ENCODE measurements at regions not wholly inside any gene's neighbourhood (a gene's known extent, or its start where the extent isn't known, plus 50 kb on each side); places are given as distances from the start of the nearest gene placed in this dataset.

DNA sequence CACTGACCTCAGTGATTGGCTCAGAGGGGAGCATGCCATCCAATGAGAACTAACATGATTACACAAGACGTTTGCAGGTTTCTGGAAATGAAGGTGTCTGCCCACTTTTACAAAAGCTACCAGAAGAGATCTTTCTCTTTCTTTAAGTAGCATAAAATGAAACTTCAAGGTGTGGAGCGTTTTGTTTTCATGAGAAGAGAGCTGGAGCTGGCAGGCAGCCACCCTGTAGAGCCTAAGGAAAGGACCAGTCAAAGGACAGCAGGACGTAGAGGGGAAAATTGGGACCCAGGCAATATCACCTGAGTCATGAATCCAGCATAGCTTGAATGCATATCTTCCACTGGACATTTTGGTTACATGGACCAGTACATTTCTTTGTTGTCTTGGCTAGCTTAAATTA lies 331.0 kb downstream of the EPHA4 start:
- no peaks in the 10 kb centered on the region for H3K9me3 Mint-ChIP-seq
- H3K36me3 Mint-ChIP-seq = no peaks in the 10 kb centered on the region
- ATAC-seq = no peak
- H3K27ac Mint-ChIP-seq = no peak overlapping the region
- no peak for DNase-seq (ENCODE audit: low spot score in 2 of 2)

- ATAC-seq = no peak
- DNase-seq (ENCODE audit: low spot score in 2 of 2) = no peak
- Mint-ChIP-seq H3K36me3 (no peaks in the 10 kb centered on the region), H3K9me3 (no peaks in the 10 kb centered on the region), H3K27ac (no peak overlapping the region)
Observed at GRCh38 chr2:221243771-221244170, 328.3 kb downstream of the EPHA4 start.

DNA sequence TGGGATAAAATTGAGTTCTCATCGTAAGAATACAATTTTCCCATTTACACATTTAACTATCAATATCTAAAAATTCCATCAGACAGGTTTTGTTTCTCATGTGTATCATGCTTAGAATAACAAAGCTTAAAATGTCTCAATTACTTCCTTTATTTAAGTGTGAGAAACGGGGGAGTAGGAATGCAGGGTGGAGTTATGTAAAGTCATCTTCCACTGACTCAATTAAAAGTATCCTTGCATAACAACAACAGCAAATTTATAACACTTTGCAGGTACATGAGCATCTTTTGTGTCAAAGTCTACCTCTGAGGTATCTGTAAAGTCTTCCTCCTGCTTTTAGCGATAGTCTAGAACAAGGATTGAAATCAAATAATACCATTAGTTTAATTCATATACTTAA lies 327.1 kb downstream of the EPHA4 start:
- DNase-seq (ENCODE audit: low spot score in 2 of 2) = no peak
- Mint-ChIP-seq H3K9me3 (no peaks in the 10 kb centered on the region), H3K36me3 (no peaks in the 10 kb centered on the region), H3K27ac (no peak overlapping the region)
- no peak for ATAC-seq

DNA sequence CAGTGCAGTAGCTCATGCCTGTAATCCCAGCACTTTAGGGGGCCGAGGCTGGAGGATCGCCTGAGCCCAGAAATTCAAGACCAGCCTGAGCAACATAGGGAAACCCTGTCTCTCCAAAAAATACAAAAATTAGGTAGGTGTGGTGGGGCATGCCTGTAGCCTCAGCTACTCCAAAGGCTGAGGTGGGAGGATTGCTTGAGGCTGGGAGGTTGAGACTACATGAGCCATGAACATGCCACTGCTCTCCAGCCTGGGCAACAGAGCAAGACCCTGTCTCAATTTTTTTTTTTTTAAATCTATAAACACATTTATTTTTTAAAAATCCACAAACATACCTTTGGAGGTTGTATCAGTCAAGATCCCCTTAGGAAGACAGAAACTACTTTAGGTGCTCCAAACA lies 326.3 kb downstream of the EPHA4 start:
- Mint-ChIP-seq H3K27ac (no peak overlapping the region), H3K9me3 (peaks cover 0 to 1% of the 10 kb centered on the region in 2 donors), H3K36me3 (no peaks in the 10 kb centered on the region)
- ATAC-seq = no peak
- DNase-seq (ENCODE audit: low spot score in 2 of 2) = no peak

- ATAC-seq = no peak
- Mint-ChIP-seq H3K9me3 (peaks cover 8 to 9% of the 10 kb centered on the region in 2 donors), H3K27ac (no peak overlapping the region), H3K36me3 (peaks cover 0 to 5% of the 10 kb centered on the region in 2 donors)
- no peak for DNase-seq (ENCODE audit: low spot score in 2 of 2)
Observed at GRCh38 chr2:221254299-221254698, 317.8 kb downstream of the EPHA4 start.

- peaks cover 0 to 5% of the 10 kb centered on the region in 2 donors for H3K36me3 Mint-ChIP-seq
- ATAC-seq (no peak), DNase-seq (ENCODE audit: low spot score in 2 of 2) (no peak)
- no peak overlapping the region for H3K27ac Mint-ChIP-seq
- H3K9me3 Mint-ChIP-seq = peaks cover 7 to 8% of the 10 kb centered on the region in 2 donors
Observed at GRCh38 chr2:221255862-221256261, 316.2 kb downstream of the EPHA4 start.

DNA sequence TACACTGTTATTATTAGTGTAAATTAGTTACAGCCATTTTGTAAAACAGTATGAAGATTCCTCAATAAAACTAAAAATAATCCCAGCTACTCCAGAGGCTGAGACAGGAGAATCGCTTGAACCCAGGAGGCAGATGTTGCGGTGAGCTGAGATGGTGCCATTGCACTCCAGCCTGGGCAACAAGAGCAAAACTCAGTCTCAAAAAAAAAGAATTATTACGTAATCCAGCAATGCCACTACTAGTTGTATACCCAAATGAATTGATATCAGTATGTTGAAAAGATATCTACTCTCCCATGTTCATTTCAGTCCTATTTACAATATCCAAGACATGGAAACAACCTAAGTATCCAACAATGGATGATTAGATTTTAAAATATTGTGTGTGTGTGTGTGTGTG lies 313.6 kb downstream of the EPHA4 start:
- H3K36me3 Mint-ChIP-seq = peaks cover 0 to 5% of the 10 kb centered on the region in 2 donors
- H3K27ac Mint-ChIP-seq = no peak overlapping the region
- DNase-seq (ENCODE audit: low spot score in 2 of 2) (no peak), ATAC-seq (no peak)
- H3K9me3 Mint-ChIP-seq = peaks cover 4 to 8% of the 10 kb centered on the region in 2 donors

- Mint-ChIP-seq H3K36me3 (no peaks in the 10 kb centered on the region), H3K9me3 (no peaks in the 10 kb centered on the region), H3K27ac (no peak overlapping the region)
- DNase-seq (ENCODE audit: low spot score in 2 of 2) (no peak), ATAC-seq (no peak)
Observed at GRCh38 chr2:221262651-221263050, 309.5 kb downstream of the EPHA4 start.

DNA sequence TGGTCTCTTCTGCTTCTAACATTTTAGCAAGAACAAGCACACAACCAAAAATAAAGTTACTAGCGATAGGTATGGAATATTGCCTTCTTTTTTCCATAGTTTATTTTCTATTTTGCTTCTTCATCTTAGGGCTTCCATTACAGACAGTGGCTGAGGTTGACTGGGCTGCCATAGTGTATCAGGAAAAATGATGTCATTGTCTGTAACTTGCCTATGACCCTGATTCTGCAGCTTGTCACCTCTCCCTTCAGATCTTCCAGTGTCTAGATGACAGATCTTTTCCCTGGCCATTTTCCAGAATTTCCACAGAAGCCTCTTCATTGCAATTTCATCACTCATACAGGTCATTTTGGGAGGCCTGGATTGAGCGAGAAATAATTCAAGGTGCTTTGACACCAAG lies 308.5 kb downstream of the EPHA4 start:
- Mint-ChIP-seq H3K9me3 (no peaks in the 10 kb centered on the region), H3K27ac (no peak overlapping the region), H3K36me3 (no peaks in the 10 kb centered on the region)
- no peak for DNase-seq (ENCODE audit: low spot score in 2 of 2)
- no peak for ATAC-seq

DNA sequence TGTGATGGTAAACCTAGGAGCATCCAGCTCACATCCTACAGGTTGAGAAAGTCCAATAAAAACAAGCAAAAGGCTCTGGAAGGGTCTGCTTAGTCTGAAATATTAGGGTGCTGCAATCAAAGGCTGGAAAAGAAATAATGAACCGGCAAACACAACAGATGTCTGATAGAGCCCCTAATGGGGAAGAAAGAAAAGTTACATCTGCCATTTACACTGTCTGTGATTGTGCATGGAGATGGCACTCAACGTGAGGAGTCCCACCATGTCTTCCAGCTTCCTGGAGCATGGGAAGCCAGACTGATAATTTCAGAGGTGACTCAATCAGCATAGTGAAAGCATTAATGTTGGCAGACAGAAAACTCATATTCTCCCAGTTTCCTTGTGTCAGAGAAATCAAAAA lies 307.8 kb downstream of the EPHA4 start:
- no peaks in the 10 kb centered on the region for H3K36me3 Mint-ChIP-seq
- ATAC-seq (no peak), DNase-seq (ENCODE audit: low spot score in 2 of 2) (no peak)
- H3K27ac Mint-ChIP-seq = peak overlapping the region in 1 of 2 donors; percentile 4
- no peaks in the 10 kb centered on the region for H3K9me3 Mint-ChIP-seq

GRCh38 chr2:221267773-221268425 lies 304.2 kb downstream of the EPHA4 start:
- DNase-seq (ENCODE audit: low spot score in 2 of 2) (no peak), ATAC-seq (no peak)
- H3K36me3 Mint-ChIP-seq = peaks cover 0 to 5% of the 10 kb centered on the region in 2 donors
- no peaks in the 10 kb centered on the region for H3K9me3 Mint-ChIP-seq
- H3K27ac Mint-ChIP-seq = no peak overlapping the region

DNA sequence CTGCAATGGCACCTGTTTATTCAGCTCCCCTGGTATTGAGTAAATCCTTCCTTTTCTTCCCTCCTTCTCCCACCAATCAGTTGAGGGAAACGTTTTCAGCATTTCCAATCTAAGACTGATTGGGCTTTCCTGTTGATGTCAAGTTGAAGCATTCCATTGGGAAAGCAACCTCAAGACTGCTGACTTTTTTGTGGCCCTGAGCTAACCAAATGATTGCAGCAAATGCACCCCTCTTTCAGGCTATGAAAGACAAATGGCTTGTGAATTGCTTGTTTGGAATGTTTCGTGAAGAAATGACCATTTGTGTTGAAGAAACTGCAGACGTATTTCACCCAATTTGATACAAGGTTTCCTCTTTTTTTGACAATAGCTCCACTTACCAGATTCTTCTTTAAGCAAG lies 303.5 kb downstream of the EPHA4 start:
- H3K36me3 Mint-ChIP-seq = peaks cover 0 to 5% of the 10 kb centered on the region in 2 donors
- DNase-seq (ENCODE audit: low spot score in 2 of 2) = no peak
- H3K9me3 Mint-ChIP-seq = no peaks in the 10 kb centered on the region
- no peak overlapping the region for H3K27ac Mint-ChIP-seq
- ATAC-seq = no peak

DNA sequence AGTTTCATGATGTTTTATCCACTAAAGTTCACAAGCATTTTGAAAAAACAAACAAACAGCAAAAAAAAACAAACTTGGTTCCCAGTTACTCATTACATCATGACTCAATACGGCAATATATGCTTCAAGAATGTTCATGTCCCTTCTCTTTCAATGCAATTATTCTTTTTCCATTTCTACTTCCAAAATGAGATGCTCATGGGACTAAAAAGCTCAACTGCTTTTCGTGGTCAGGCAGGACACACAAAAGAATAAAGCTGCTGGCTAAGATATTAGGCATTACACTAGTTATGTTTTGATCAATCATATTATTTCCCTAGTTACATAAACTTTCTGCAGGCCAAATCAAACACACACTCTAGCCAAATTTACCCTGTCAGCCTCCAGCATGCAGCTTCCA lies 301.3 kb downstream of the EPHA4 start:
- Mint-ChIP-seq H3K36me3 (peaks cover 0 to 5% of the 10 kb centered on the region in 2 donors), H3K27ac (no peak overlapping the region)

DNA sequence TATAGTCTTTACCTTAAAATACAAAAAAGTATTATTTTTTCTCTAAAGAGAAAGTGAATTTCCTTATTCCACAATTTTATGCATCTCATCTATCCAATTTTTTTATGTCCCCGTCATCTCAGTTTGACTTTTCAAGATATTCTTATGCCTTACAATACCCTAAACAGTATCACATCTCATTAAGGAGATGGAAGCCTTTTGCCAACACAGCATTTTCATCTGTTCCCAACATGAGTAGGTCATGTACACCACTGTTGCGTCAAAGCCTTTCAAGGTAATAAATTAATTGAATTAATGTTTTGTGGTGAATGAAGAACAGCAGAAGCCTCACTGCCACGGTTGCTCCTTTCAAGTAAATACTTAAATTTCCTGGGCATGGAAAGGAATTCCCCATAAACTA lies 299.4 kb downstream of the EPHA4 start:
- ATAC-seq (no peak), DNase-seq (ENCODE audit: low spot score in 2 of 2) (no peak)
- Mint-ChIP-seq H3K27ac (no peak overlapping the region), H3K36me3 (peaks cover 0 to 5% of the 10 kb centered on the region in 2 donors), H3K9me3 (no peaks in the 10 kb centered on the region)

More for the DNA sequence above, 301.3 kb downstream of the EPHA4 start:
- no peaks in the 10 kb centered on the region for H3K9me3 Mint-ChIP-seq
- ATAC-seq = no peak
- no peak for DNase-seq (ENCODE audit: low spot score in 2 of 2)

- ATAC-seq (no peak), DNase-seq (ENCODE audit: low spot score in 2 of 2) (no peak)
- no peaks in the 10 kb centered on the region for H3K9me3 Mint-ChIP-seq
- H3K36me3 Mint-ChIP-seq = peaks cover 0 to 3% of the 10 kb centered on the region in 2 donors
- H3K27ac Mint-ChIP-seq = no peak overlapping the region
Observed at GRCh38 chr2:221276033-221276432, 296.1 kb downstream of the EPHA4 start.

DNA sequence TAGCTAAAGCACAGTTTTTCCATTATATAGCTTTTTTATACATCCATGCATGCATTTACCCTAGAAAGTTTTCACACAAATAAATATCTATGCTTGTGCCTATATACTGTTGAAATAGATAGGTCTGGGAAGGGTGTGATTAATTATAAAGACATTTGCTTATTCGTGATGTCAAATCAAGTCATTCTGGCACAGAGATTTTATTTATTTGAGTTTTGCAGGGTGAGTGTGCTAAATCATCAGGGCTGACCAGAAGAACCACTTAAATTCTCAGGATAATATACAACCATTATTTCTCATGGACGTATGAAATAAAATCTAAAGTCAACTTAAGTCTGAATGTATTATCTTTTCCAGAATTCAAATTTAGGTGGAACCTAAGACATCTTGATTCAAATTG lies 295.5 kb downstream of the EPHA4 start:
- no peak for DNase-seq (ENCODE audit: low spot score in 2 of 2)
- no peaks in the 10 kb centered on the region for H3K9me3 Mint-ChIP-seq
- ATAC-seq = no peak
- H3K27ac Mint-ChIP-seq = no peak overlapping the region
- H3K36me3 Mint-ChIP-seq = no peaks in the 10 kb centered on the region

DNA sequence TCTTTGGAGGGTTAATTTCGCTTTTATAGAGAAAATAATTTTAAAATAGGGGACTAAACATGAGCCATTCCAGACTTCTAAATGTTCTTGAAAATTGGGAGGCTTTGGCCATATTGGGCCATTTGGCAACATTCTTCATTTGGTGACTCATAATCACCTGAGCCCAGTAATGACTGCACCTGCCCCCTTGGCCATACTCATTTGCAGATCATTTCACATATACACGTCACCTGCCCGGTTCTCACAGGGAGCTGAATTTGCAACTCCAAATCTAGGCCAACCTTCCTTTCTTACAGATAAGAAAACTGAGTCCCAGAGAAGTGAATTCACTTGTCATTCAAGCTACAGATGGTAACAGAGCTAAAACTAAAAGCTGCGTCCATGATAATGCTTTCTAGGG lies 289.7 kb downstream of the EPHA4 start:
- ATAC-seq = no peak
- Mint-ChIP-seq H3K36me3 (no peaks in the 10 kb centered on the region), H3K9me3 (no peaks in the 10 kb centered on the region), H3K27ac (no peak overlapping the region)
- no peak for DNase-seq (ENCODE audit: low spot score in 2 of 2)

DNA sequence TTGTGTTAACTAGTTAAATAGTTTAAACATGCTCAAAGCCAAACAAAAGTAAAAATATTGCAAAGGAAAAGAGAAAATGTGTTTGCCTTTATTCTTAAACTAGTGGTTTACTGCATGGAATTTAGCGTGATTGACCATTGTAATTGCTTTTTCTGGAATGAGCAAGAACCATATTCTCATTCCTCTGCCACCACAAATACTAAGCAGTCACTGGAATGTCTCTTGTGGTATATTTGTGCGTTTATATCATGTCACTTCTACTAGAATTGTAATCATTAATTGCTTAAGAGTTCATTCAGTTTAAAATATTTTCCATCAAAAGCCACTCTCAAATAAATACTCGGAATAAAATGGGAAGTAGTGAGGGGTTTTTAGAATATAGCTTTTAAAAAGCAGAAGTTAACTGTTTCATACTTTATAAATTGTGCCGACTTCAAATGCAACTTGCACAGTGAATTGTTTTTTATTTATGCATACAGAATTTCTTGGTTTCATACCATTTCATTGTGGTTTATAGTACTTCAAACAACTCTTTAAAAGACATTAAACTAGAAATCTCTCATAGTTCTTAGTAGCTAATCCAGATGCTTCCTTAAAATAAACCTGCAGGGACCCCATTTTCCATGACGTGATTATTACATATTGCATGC lies 288.1 kb downstream of the EPHA4 start:
- H3K27ac Mint-ChIP-seq = no peak overlapping the region
- no peaks in the 10 kb centered on the region for H3K36me3 Mint-ChIP-seq
- DNase-seq (ENCODE audit: low spot score in 2 of 2) = no peak
- no peak for ATAC-seq
- H3K9me3 Mint-ChIP-seq = no peaks in the 10 kb centered on the region

All from activated naive CD4-positive, alpha-beta T cell treated with anti-CD3 and anti-CD28 coated beads, Interleukin-2, amount 50 U/mL, for 72 hours (primary cell).